Neuronal stem cell (in vitro differentiated cells): ENCODE measurements at regions not wholly inside any gene's neighbourhood (a gene's known extent, or its start where the extent isn't known, plus 50 kb on each side); places are given as distances from the start of the nearest gene placed in this dataset.

Experiments used
- DNase-seq: peaks from one replicate; pipeline ENCODE4 v3.0.0-alpha.2; 2013; ENCODE audit warnings: low spot score
- H2AFZ ChIP-seq: one replicate; pipeline ENCODE4 v1.6.1; 2013; ENCODE audit warnings: mild to moderate bottlenecking, low read length, inconsistent platforms
- H2AK5ac ChIP-seq: 2 replicates; pipeline ENCODE4 v1.6.1; 2013; ENCODE audit warnings: low read depth, mild to moderate bottlenecking, inconsistent platforms, low read length, moderate library complexity, mixed read lengths
- H2BK120ac ChIP-seq: 2 replicates; pipeline ENCODE4 v1.6.1; 2013; ENCODE audit warnings: low read depth, mild to moderate bottlenecking, inconsistent platforms, low read length, moderate library complexity, mixed read lengths
- H2BK12ac ChIP-seq: one replicate; pipeline ENCODE4 v1.6.1; 2013; ENCODE audit warnings: low read length, inconsistent platforms
- H2BK15ac ChIP-seq: 2 replicates; pipeline ENCODE4 v1.6.1; 2013; ENCODE audit warnings: mild to moderate bottlenecking, low read length, inconsistent platforms, mixed read lengths
- H2BK5ac ChIP-seq: one replicate; pipeline ENCODE4 v1.6.1; 2013; ENCODE audit warnings: inconsistent platforms, mild to moderate bottlenecking, low read length, moderate library complexity
- H3K14ac ChIP-seq: one replicate; pipeline ENCODE4 v1.6.1; 2013; ENCODE audit warnings: low read length, inconsistent platforms
- H3K18ac ChIP-seq: 2 replicates; pipeline ENCODE4 v1.6.1; 2013; ENCODE audit warnings: low read length, inconsistent platforms
- H3K23ac ChIP-seq: 2 replicates; pipeline ENCODE4 v1.6.1; 2013; ENCODE audit warnings: low read depth, mild to moderate bottlenecking, mixed read lengths, low read length, inconsistent platforms; ENCODE audit not compliant: poor library complexity
- H3K27ac ChIP-seq: replicated peaks from 3 replicates; pipeline ENCODE4 v1.5.1; 2013; ENCODE audit warnings: low read length, inconsistent platforms
- H3K27me3 ChIP-seq, 3 experiments: 2 replicates each; pipeline ENCODE4 v1.6.1; 2013; ENCODE audit warnings: low read length in 3 of 3, mild to moderate bottlenecking in 2 of 3, inconsistent platforms in 1 of 3, low read depth in 1 of 3, mixed read lengths in 1 of 3, moderate library complexity in 1 of 3; ENCODE audit not compliant: control insufficient read depth in 3 of 3, insufficient read depth in 3 of 3
- H3K36me3 ChIP-seq, 2 donors: replicated peaks in 1 of 2; 2 replicates each; pipeline ENCODE4 v1.6.1; 2013; ENCODE audit warnings: low read length in 2 of 2; ENCODE audit not compliant: control insufficient read depth in 2 of 2, insufficient read depth in 2 of 2
- H3K4ac ChIP-seq: 2 replicates; pipeline ENCODE4 v1.6.1; 2013; ENCODE audit warnings: inconsistent platforms, mild to moderate bottlenecking, low read length, moderate library complexity
- H3K4me1 ChIP-seq, 2 donors: 1 replicate in 1 of 2; 2 replicates in 1 of 2; pipeline ENCODE4 v1.6.1; 2013; ENCODE audit warnings: low read length in 2 of 2, low read depth in 1 of 2; ENCODE audit not compliant: control insufficient read depth in 2 of 2, insufficient read depth in 1 of 2
- H3K4me2 ChIP-seq: one replicate; pipeline ENCODE4 v1.6.1; 2013; ENCODE audit warnings: mild to moderate bottlenecking, low read length, inconsistent platforms; ENCODE audit not compliant: insufficient read depth, poor library complexity, severe bottlenecking
- H3K4me3 ChIP-seq, 2 donors: 2 replicates each; pipeline ENCODE4 v1.5.1; 2013; ENCODE audit warnings: low read length in 2 of 2, mild to moderate bottlenecking in 2 of 2, inconsistent platforms in 1 of 2, moderate library complexity in 1 of 2
- H3K79me1 ChIP-seq: one replicate; pipeline ENCODE4 v1.6.1; 2013; ENCODE audit warnings: low read depth, mild to moderate bottlenecking, inconsistent platforms, low read length, moderate library complexity
- H3K9ac ChIP-seq: one replicate; pipeline ENCODE4 v1.6.1; 2013; ENCODE audit warnings: mild to moderate bottlenecking, low read depth, low read length, inconsistent platforms; ENCODE audit not compliant: poor library complexity
- H3K9me3 ChIP-seq, 2 donors: replicated peaks in 1 of 2; 2 replicates each; pipeline versions ENCODE3 to v1.6.1; 2013; ENCODE audit warnings: low read length in 2 of 2, mild to moderate bottlenecking in 2 of 2, inconsistent platforms in 1 of 2, low read depth in 1 of 2, mixed read lengths in 1 of 2, moderate library complexity in 1 of 2; ENCODE audit not compliant: control insufficient read depth in 2 of 2, insufficient read depth in 1 of 2
- H4K8ac ChIP-seq: one replicate; pipeline ENCODE4 v1.6.1; 2013; ENCODE audit warnings: low read depth, mild to moderate bottlenecking, inconsistent platforms, low read length, moderate library complexity
- H4K91ac ChIP-seq: one replicate; pipeline ENCODE4 v1.6.1; 2013; ENCODE audit warnings: low read length, low read depth, mild to moderate bottlenecking, inconsistent platforms; ENCODE audit not compliant: poor library complexity
- WGBS, 2 donors: extraction: QIAGEN DNeasy Blood & Tissue Kit; methylation state at CpG; one replicate each; pipeline ENCODE4 v1.1.7; 2013; ENCODE audit warnings: missing lambda C conversion rate in 2 of 2, mixed read lengths in 1 of 2; ENCODE audit not compliant: insufficient read length in 2 of 2, insufficient replicate concordance in 1 of 2; ENCODE audit errors: extremely low coverage in 2 of 2; 5-methylcytosine and 5-hydroxymethylcytosine counted together

DNA sequence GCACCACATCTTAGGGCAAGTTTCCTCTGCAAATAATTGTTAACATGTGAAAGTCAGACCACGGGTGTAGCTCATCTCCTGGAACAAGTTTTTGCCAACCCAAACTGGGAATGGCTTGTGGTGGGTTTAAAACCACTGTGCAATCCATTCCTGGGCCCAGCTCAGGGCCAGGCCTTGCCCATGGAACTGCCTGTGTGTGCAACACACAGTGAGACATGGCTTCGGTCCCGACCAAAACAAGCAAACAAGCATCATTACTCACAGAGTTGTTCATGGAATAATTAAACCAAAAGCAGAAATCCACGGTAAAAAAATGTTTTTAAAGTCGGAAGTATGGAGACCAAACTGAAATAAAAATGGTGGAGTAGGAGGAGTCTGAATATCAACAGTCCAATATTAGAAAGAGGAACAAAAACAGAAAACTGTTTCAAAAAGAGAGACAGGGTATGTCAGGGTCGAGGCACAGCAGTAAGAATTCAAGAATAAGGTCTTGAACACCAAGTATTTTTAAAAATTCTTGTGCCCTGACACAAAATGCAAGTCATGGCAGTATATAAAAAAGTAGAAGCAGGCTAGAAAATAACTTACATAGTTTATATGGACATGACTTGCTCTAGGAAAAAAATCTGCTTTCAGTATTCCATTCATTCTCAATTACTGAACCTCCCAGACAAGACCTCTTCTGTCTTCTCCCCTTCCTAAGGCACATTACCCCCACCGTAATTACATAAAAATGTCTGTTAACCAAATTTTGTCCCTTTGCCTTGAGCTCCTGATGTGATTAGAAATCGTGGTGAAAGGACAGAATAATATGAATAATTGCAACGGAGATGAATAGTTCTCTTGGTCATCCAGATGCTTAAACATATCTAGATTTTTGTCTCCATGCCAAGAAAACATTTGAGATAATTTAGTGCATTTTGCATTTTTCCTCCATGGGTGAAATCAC, 88.4 kb downstream of the FAS start:
- Histone ChIP-seq H3K4me3 (no peak overlapping the region), H3K27me3 (no peaks in the 10 kb centered on the region), H3K4ac (no peak overlapping the region), H2BK15ac (no peak overlapping the region), H3K36me3 (no peaks in the 10 kb centered on the region), H3K14ac (no peak overlapping the region), H4K91ac (no peak overlapping the region), H3K27ac (no peak overlapping the region), H3K4me1 (no peaks in the 10 kb centered on the region), H3K4me2 (no peak overlapping the region), H4K8ac (no peak overlapping the region), H3K18ac (no peak overlapping the region), H2BK5ac (no peak overlapping the region), H3K23ac (no peak overlapping the region), H2AK5ac (no peak overlapping the region), H2AFZ (no peak overlapping the region), H3K9ac (no peak overlapping the region), H2BK12ac (no peak overlapping the region), H2BK120ac (no peak overlapping the region), H3K9me3 (no peaks in the 10 kb centered on the region), H3K79me1 (no peaks in the 10 kb centered on the region)
- WGBS, 2 donors = no CpG with 5 or more reads among the region's 9 CpGs
- DNase-seq = no peak

GRCh38 chr10:89076120-89076519, 85.5 kb downstream of the FAS start:
- no peak overlapping the region for H2BK120ac ChIP-seq
- no peak for DNase-seq
- no peak overlapping the region for H2BK5ac ChIP-seq
- H3K4ac ChIP-seq = no peak overlapping the region
- H2BK12ac ChIP-seq = no peak overlapping the region
- no peak overlapping the region for H2AK5ac ChIP-seq
- no peak overlapping the region for H3K23ac ChIP-seq
- no peak overlapping the region for H4K91ac ChIP-seq
- H2AFZ ChIP-seq = no peak overlapping the region
- H3K4me1 ChIP-seq = no peaks in the 10 kb centered on the region
- H4K8ac ChIP-seq = no peak overlapping the region
- no peaks in the 10 kb centered on the region for H3K9me3 ChIP-seq
- no peaks in the 10 kb centered on the region for H3K79me1 ChIP-seq
- no peak overlapping the region for H3K18ac ChIP-seq
- no peaks in the 10 kb centered on the region for H3K36me3 ChIP-seq
- H2BK15ac ChIP-seq = no peak overlapping the region
- no peak overlapping the region for H3K4me2 ChIP-seq
- no peak overlapping the region for H3K9ac ChIP-seq
- no CpG with 5 or more reads among the region's 2 CpGs for WGBS, 2 donors
- H3K4me3 ChIP-seq = no peak overlapping the region
- H3K27me3 ChIP-seq = no peaks in the 10 kb centered on the region
- no peak overlapping the region for H3K27ac ChIP-seq
- H3K14ac ChIP-seq = no peak overlapping the region

DNA sequence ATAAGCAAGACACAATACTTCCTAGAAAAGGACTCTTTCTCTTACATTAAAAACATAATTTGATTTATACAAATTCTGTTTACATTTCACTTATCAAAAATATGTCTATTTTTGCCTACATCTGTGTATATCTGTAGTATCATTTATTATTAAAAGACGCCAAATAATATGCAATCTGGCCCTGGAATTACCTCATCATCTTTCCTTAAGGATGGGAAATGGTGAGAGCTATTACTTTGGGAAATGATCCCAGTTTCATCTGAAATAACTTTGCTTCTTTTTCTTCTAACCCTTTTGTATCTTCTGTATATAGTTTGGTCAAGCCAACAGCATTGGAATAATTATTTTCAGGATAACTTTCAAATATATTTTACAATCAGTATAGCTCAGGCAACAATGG, 85.0 kb downstream of the FAS start:
- H2BK5ac ChIP-seq = no peak overlapping the region
- H3K79me1 ChIP-seq = no peaks in the 10 kb centered on the region
- H3K27me3 ChIP-seq = no peaks in the 10 kb centered on the region
- no peak overlapping the region for H3K23ac ChIP-seq
- H2AFZ ChIP-seq = no peak overlapping the region
- H2AK5ac ChIP-seq = no peak overlapping the region
- DNase-seq = no peak
- no peak overlapping the region for H2BK120ac ChIP-seq
- no peaks in the 10 kb centered on the region for H3K9me3 ChIP-seq
- H2BK12ac ChIP-seq = no peak overlapping the region
- H3K4me3 ChIP-seq = no peak overlapping the region
- H3K36me3 ChIP-seq = no peaks in the 10 kb centered on the region
- H3K4me2 ChIP-seq = no peak overlapping the region
- no peak overlapping the region for H3K9ac ChIP-seq
- no peak overlapping the region for H4K91ac ChIP-seq
- no peak overlapping the region for H3K18ac ChIP-seq
- H4K8ac ChIP-seq = no peak overlapping the region
- no peaks in the 10 kb centered on the region for H3K4me1 ChIP-seq
- no peak overlapping the region for H3K14ac ChIP-seq
- no peak overlapping the region for H2BK15ac ChIP-seq
- no CpG with 5 or more reads among the region's 1 CpG for WGBS, 2 donors
- H3K27ac ChIP-seq = no peak overlapping the region
- H3K4ac ChIP-seq = no peak overlapping the region

DNA sequence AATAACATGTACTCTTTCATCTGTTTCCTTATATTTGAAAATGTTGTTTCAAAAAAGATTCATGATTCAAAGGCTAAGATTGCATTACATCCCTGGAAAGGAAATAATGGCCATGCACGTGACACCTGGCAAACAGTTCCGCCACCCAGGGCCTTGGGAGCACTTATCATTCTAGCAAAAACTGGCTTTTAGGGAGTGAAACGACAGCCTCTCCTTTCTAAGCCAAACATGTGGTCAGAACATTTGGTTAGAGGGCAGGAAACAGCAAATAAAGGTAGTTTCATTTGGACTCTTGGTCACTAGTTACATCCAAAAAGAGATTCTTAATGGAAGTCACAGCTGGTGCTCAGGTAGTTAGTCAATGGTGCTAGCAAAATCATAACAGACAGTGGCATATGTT, 83.5 kb downstream of the FAS start:
- no peak overlapping the region for H2BK12ac ChIP-seq
- no peak overlapping the region for H2BK120ac ChIP-seq
- H3K4ac ChIP-seq = no peak overlapping the region
- no peak overlapping the region for H3K14ac ChIP-seq
- no peak overlapping the region for H3K18ac ChIP-seq
- H2BK5ac ChIP-seq = no peak overlapping the region
- WGBS, 2 donors = no CpG with 5 or more reads among the region's 3 CpGs
- H2AK5ac ChIP-seq = no peak overlapping the region
- H2AFZ ChIP-seq = no peak overlapping the region
- H3K9ac ChIP-seq = no peak overlapping the region
- H3K9me3 ChIP-seq = no peaks in the 10 kb centered on the region
- H2BK15ac ChIP-seq = no peak overlapping the region
- H3K36me3 ChIP-seq = no peaks in the 10 kb centered on the region
- DNase-seq = no peak
- no peak overlapping the region for H4K8ac ChIP-seq
- no peak overlapping the region for H3K23ac ChIP-seq
- no peak overlapping the region for H3K27ac ChIP-seq
- no peaks in the 10 kb centered on the region for H3K79me1 ChIP-seq
- peaks cover 0 to 5% (median 0%) of the 10 kb centered on the region in 3 experiments for H3K27me3 ChIP-seq
- no peak overlapping the region for H3K4me3 ChIP-seq
- no peaks in the 10 kb centered on the region for H3K4me1 ChIP-seq
- no peak overlapping the region for H4K91ac ChIP-seq
- H3K4me2 ChIP-seq = no peak overlapping the region
